SKM-1 (cell line): ENCODE measurements at regions not wholly inside any gene's neighbourhood (a gene's known extent, or its start where the extent isn't known, plus 50 kb on each side); places are given as distances from the start of the nearest gene placed in this dataset.
"Not testable (repeated sequence)": the region's sequence is repeated elsewhere in the genome, so short reads cannot be mapped to it uniquely, and the experiment has no call there.

Experiments
- DNase-seq: peaks from one replicate; lab custom pipeline; 2025; ENCODE audit not compliant: unreplicated experiment; lab: John Stamatoyannopoulos, UW

DNA sequence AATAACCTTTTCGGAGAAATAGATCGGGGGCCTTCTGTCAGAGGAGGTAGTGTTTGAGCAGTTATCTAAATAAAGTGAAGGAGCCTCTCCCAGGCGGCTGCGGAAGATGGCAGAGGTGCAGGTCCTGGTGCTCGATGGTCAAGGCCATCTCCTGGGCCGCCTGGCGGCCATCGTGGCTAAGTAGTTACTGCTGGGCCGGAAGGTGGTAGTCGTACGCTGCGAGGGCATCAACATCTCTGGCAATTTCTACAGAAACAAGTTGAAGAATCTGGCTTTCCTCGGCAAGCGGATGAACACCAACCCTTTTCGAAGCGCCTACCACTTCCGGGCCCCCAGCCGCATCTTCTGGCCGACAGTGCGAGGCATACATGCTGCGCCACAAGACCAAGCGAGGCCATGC, 186.1 kb downstream of the KTN1 start:
- DNase-seq, result no peak

GRCh38 chr14:55767286-55767685, 187.3 kb downstream of the KTN1 start:
- DNase-seq, result no peak

DNA sequence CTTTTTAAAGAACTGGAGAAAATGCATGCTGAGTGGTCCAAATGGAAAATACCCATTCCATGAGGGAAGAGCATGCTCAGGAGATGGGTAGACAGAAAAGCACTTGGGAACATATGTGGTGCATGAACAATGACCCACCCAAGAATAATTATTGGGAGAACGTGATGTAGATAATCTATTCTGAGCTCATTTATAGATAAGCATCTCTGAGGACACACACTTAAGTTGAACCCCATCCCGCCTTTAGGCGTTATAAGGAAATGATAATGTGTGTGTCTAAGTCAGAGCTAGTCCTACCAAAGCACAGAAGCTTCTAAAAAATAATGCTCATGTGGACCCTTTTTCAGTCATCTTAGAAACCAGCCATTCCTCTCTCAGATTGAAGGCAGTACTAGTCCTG, 189.9 kb downstream of the KTN1 start:
- no peak for DNase-seq

DNA sequence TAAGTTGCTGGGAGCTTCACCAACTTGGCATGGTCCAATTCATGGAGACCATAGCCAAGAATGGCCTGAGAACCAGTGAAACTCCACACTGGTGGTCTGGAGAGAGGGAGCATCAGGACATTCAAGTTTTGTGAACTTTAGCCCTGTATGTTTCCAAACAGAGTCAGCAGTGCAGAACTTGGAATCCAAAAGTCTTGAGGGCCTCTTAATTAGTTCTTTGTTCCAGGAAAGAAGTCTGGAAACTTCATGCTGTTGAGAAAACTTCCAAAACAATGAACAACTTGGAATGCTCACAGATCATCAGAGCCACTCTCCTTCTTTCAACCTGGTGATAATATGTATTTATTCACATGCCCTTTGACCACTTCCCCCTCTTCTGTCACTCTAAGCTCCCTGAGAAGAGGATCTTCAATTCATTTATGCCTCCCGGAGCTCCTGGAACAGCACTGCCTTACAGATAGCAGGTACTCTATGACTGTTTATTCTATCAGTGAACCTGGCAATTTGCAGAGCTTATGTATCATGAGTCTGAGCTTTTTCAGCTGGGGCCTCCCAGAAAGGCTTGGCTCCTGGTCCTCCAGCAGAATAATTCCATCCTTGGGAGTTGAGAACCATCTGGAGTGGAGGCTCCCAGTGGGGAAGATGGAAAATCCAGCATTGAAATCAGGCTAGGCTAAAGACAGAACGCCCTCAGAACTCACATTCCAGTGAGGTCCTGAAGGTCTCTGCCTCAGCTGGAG, 191.4 kb downstream of the KTN1 start:
- DNase-seq, result no peak

GRCh38 chr14:55772486-55772885, 192.5 kb downstream of the KTN1 start:
- no peak for DNase-seq

GRCh38 chr14:55773312-55773711, 193.3 kb downstream of the KTN1 start:
- DNase-seq, result no peak

DNA sequence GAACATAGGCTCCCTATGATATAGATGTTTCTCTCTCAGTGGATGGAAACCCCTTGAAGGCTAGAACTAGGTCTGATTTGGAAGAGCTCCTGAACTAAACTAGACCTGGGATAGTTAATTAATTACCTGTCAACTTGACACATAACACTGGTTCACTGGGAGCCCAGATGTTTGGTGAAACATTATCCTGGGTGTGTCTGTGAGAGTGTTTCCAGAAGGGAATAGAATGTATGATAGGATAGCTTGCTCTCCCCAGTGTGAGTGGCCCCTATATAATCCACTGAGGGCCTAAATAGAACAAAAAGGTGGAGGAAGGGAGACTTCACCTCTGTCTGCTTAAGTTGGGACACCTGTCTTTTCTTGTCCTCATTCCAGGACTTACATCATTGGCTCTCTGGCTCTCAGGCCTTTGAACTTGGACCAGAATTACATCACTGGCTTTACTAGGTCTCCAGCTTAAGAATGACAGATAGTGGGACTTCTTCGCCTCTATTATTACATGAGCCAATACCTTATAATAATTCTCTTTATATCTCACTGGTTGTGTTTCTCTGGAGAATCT, 194.1 kb downstream of the KTN1 start:
- DNase-seq, result no peak

DNA sequence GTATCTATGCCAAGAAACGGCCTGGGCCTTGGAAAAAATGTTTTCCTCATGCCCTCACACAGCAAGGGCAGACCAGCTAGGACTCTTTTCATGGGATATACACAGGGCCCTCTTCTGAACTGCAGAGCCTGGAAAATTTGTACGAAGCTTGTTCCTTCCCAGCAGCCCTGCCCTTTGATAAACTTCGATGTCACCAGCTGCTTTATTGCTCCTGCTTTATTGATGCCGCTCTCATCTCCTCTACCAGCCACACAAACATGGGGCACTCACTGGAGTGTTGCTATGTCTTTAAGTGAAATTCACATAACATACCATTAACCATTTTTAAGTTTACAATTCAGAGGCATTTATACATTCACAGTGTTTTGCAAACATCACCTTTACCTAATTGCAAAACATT, 197.9 kb downstream of the KTN1 start:
- no peak for DNase-seq

DNA sequence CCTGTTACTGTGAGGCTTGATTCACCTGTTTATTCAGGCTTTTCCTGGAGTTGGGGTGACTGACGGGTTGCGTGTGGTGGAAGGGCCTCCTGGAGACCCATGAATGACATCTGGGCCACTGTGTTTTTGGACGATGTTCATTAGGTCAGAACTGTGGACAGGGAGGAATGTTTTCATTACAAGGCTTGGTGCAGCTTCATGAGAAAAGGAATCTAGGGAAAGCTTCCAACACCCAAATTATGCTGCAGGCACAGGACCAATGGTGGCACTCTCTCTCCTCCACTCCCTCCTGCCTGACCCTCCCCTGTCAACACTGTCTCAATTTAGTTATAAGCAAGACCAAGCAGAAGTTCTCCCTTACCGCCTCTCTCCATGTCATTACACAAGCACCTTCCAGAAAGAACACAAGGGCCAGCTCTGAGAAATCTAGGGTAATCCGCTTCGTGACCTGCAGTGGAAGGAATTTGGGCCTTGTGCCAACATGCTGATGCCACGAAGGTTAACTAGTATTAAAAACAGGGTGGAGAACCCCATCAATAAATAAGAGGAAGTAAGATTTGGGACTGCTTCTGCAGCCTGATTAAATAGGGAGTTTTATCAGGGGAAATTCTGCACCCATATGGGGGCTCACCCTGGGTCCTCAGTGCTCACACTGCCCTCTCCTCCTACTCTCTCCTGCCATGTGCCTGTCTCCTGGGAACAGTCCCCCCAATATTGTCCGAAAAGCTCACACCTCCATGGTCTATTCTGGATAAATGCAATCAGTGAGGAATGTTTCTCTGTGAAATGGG, 200.3 kb downstream of the KTN1 start:
- no peak for DNase-seq

DNA sequence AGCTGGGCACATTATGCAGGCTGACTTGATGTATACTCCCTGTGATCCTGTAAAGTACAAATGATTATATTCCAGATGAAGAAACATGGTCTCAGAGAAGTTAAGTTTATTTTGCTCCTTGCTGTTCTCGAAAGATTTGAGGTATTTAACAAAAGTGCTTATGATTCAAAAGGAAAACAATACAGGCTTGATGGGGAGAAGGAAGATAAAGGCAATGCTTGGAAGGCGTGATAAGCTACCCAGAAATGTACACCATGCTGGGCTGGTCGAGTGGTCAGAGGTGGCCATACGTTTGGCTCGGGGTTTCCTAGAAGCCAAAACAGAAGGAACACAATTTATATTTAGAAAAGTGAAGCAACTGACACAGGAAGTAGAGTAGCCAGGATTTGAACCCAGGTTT, 201.0 kb downstream of the KTN1 start:
- DNase-seq, result no peak

GRCh38 chr14:55782166-55782565, 202.2 kb downstream of the KTN1 start:
- no peak for DNase-seq

- DNase-seq, result no peak
Observed at GRCh38 chr14:55789406-55789805, 209.4 kb downstream of the KTN1 start.

- no peak for DNase-seq
Observed at GRCh38 chr14:55794655-55795595, 214.9 kb downstream of the KTN1 start.

GRCh38 chr14:55796513-55796912, 216.5 kb downstream of the KTN1 start:
- DNase-seq, result not testable (repeated sequence)

DNA sequence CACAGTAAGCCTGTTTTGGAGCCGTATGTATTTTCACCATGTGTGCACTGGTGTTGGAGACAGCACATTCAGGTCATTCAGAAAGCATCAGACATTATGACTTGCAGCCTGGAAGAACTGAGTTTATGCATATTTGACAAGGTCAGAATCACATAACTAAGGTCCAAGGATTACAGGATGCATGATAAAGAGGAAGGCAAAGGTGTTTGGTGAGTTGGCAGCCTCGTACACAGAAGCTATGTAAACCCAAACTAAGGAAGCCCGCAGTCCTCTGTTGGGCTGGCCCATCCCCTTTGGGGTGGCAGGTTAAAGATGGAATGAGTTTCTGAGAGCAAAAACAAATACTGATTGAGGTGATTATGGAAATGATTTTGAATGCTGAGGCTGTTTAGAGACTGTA, 218.4 kb downstream of the KTN1 start:
- DNase-seq, result no peak

GRCh38 chr14:55799508-55800095, 219.6 kb downstream of the KTN1 start:
- no peak for DNase-seq

DNA sequence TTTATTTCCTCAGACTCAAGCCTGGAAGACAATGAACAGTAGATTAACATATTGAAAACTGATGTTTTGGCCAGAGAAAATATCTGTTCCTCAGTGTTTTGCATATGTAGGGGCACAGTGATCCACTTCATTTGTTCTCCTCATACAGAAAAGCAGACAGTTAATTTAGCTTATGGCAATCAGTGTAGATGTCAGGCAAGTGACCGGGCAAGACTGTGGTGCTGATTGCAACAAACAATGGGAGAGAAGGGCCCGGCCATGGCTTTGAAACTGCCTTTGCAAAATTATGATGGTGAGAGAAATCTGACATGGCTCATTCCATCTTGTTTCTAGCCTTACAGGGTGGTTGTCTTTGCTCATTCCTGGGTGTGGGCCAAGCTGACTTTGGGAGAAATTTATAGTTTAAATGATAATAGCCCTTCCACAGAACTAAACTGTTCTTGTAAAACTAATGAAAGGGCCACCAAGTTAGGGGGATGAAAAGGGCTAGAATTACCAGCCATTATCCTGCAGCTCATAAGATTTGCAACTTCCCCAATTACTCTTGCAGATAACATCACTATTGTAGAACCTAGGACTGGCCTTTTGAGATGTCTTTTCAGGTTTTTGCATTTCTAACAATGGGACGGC, 220.3 kb downstream of the KTN1 start:
- no peak for DNase-seq

- DNase-seq, result no peak
Observed at GRCh38 chr14:55801121-55801520, 221.1 kb downstream of the KTN1 start.

GRCh38 chr14:55802986-55803872, 223.2 kb downstream of the KTN1 start:
- no peak for DNase-seq
